Cardiac muscle cell (in vitro differentiated cells and primary cell): ENCODE measurements at regions not wholly inside any gene's neighbourhood (a gene's known extent, or its start where the extent isn't known, plus 50 kb on each side); places are given as distances from the start of the nearest gene placed in this dataset.

Experiments
- DNase-seq, 2 donors: peaks; one replicate each; pipeline versions ENCODE4 v3.0.0 to v3.0.0-alpha.2; 2010 to 2017; ENCODE audit warnings: low read depth in 1 of 2, low spot score in 1 of 2
- H3K27ac ChIP-seq: fragments of 200-600 bp; sonication (generic); 2 replicates; pipeline ENCODE4 v1.5.1; 2016
- H3K27me3 ChIP-seq: fragments of 200-600 bp; sonication (generic); 2 replicates; pipeline ENCODE4 v1.6.0; 2016; ENCODE audit warnings: control low read depth
- H3K36me3 ChIP-seq: fragments of 200-600 bp; sonication (generic); 2 replicates; pipeline ENCODE4 v1.5.1; 2016; ENCODE audit warnings: control low read depth
- H3K4me1 ChIP-seq: fragments of 200-600 bp; sonication (generic); 2 replicates; pipeline ENCODE4 v1.8.1; 2017; ENCODE audit warnings: low read depth, mild to moderate bottlenecking, mixed run types
- H3K4me3 ChIP-seq: fragments of 200-600 bp; sonication (generic); 2 replicates; pipeline ENCODE4 v1.5.1; 2016; ENCODE audit warnings: mild to moderate bottlenecking
- H3K9me3 ChIP-seq: fragments of 200-600 bp; sonication (generic); 2 replicates; pipeline ENCODE4 v1.5.1; 2017; ENCODE audit warnings: low read depth, mild to moderate bottlenecking, control low read depth
- TF ChIP-seq, protein P1 (sequence below): IDR thresholded peaks from 2 replicates; pipeline ENCODE4 v1.5.1; 2012; ENCODE audit warnings: low read depth, mild to moderate bottlenecking, low read length

DNA sequence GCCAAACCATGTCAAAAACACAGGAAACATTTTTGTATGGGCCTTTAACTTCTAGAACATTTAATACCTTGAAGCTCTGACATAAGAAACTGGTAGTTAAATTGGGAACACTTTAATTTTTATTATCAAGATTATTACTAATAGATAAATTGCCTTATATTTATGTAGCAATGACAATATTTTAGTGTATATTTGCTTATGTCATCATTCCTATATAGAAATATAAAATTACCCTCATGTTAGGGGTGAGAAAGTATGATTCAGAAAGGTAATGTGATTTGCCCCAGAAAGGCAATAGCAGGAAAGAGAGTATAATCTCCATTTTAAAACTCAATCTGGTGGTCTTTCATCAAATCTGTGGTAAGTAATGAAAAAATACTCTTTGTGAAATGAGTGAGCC lies 147.4 kb downstream of the IL15 start:
- no peak for DNase-seq
- Histone ChIP-seq H3K27ac (no peak overlapping the region), H3K4me1 (no peaks in the 10 kb centered on the region), H3K4me3 (no peak overlapping the region), H3K9me3 (no peaks in the 10 kb centered on the region), H3K36me3 (no peaks in the 10 kb centered on the region), H3K27me3 (no peaks in the 10 kb centered on the region)
- TF ChIP-seq, protein P1, sequence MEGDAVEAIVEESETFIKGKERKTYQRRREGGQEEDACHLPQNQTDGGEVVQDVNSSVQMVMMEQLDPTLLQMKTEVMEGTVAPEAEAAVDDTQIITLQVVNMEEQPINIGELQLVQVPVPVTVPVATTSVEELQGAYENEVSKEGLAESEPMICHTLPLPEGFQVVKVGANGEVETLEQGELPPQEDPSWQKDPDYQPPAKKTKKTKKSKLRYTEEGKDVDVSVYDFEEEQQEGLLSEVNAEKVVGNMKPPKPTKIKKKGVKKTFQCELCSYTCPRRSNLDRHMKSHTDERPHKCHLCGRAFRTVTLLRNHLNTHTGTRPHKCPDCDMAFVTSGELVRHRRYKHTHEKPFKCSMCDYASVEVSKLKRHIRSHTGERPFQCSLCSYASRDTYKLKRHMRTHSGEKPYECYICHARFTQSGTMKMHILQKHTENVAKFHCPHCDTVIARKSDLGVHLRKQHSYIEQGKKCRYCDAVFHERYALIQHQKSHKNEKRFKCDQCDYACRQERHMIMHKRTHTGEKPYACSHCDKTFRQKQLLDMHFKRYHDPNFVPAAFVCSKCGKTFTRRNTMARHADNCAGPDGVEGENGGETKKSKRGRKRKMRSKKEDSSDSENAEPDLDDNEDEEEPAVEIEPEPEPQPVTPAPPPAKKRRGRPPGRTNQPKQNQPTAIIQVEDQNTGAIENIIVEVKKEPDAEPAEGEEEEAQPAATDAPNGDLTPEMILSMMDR, result no peak

DNA sequence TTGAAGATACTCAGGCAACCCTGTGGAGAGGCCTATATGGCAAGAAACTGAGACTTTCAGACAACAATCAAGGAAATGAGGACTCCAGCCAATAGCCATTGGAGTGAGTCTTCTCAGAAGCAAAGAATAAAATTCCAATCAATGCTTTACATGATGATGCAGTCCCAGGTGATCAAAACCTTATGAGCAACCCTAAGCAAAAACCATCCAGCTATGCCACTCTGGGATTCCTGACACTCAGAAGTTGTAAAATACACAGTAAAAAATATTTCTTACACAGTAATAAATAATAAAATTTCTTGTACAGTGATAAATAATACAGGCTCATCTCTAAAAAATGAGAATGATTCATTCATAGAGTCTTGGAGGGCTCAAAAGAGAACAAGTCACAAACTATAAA lies 150.6 kb downstream of the IL15 start:
- no peaks in the 10 kb centered on the region for H3K4me1 ChIP-seq
- TF ChIP-seq, protein P1, result no peak
- DNase-seq, result no peak
- no peaks in the 10 kb centered on the region for H3K9me3 ChIP-seq
- no peaks in the 10 kb centered on the region for H3K27me3 ChIP-seq
- H3K4me3 ChIP-seq, result no peak overlapping the region
- no peaks in the 10 kb centered on the region for H3K36me3 ChIP-seq
- no peak overlapping the region for H3K27ac ChIP-seq

DNA sequence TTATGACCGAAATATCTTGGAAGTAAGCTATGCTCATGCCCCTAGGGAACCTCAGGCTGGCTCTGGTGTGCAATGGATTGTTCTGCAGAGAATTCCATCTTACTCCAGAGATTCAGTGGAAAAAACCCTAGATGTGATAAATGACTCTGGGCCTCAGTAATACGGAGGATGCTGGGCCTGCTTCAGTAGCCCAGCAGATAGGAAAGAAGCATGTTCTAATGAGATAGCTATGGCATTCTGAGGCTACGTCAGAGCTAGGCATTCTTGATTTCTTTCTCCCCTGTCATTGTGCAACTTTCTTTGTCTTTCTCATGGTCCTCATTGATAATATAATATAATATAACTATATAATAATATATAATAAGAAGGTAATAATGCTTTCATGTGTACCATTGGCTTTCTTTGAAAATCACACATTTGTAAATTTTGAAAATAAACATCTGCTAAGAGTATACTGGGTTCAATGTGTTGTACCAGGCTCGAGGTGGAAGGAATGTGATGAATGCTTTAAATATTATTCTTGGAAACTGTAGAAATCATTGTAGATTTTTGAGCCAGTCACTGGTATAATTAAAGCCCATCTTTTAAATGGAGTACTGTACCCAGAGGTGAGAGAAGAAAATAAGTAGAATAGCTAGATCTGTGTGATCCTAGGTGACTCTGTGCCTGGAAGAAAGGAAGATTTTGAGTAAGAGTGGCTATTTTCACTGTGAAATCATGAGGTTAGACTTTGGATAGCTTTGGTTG lies 152.0 kb downstream of the IL15 start:
- H3K4me3 ChIP-seq, result no peak overlapping the region
- H3K4me1 ChIP-seq, result no peaks in the 10 kb centered on the region
- peak in 1 of 2 donors; percentile 48 for DNase-seq
- no peak overlapping the region for H3K27ac ChIP-seq
- TF ChIP-seq, protein P1, result no peak
- H3K36me3 ChIP-seq, result no peaks in the 10 kb centered on the region
- H3K27me3 ChIP-seq, result no peaks in the 10 kb centered on the region
- H3K9me3 ChIP-seq, result no peaks in the 10 kb centered on the region

DNA sequence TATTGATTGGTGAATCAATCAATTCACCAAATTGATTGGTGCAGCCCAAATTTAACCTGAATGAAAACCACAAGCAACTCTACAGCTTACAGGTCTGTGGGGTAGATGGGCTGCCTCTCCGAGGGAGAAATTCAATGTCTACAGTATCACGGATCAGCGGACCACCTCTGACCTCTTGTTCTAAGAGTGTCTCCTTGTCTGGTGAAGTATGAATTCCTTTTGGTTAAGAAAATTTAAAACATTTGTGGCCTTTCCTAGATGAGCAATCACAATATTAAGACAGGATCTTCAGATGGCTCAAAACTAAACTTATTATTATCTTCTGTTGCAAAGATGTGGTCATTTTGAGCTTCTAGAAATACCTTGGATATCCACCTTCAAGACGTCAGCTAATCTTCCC lies 153.3 kb downstream of the IL15 start:
- TF ChIP-seq, protein P1, result no peak
- Histone ChIP-seq H3K4me3 (no peak overlapping the region), H3K27ac (no peak overlapping the region)

DNA sequence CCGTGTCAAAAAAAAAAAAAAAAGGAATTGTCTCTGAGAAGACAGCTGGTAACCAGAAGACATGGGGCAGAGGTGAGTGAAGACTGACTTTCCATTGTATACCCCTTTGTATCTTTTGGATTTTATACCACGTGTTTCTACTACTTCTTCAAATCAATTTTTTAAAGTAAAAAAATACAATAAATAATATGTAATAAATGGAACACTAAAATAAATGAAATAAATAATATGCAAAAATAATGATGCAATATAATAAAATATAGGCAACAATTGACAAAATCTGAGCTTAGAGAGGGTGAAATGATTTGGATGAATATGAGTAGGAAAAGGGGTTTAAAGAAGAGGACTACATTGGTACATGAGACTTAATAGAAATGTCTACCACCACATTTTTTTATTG lies 155.8 kb downstream of the IL15 start:
- TF ChIP-seq, protein P1, result no peak
- no peak for DNase-seq
- Histone ChIP-seq H3K27ac (no peak overlapping the region), H3K4me1 (no peaks in the 10 kb centered on the region), H3K36me3 (no peaks in the 10 kb centered on the region), H3K9me3 (no peaks in the 10 kb centered on the region), H3K4me3 (no peak overlapping the region), H3K27me3 (no peaks in the 10 kb centered on the region)

More for the DNA sequence above, 153.3 kb downstream of the IL15 start:
- no peak for DNase-seq
- Histone ChIP-seq H3K27me3 (no peaks in the 10 kb centered on the region), H3K36me3 (no peaks in the 10 kb centered on the region), H3K4me1 (no peaks in the 10 kb centered on the region), H3K9me3 (no peaks in the 10 kb centered on the region)
